SK-N-SH (cell line): ENCODE measurements at regions not wholly inside any gene's neighbourhood (a gene's known extent, or its start where the extent isn't known, plus 50 kb on each side); places are given as distances from the start of the nearest gene placed in this dataset.

Experiments used
- CTCF ChIA-PET: fragments of 300-600, 350-600 bp; formaldehyde crosslinking; extraction: SDS; loops from one replicate; lab custom pipeline; 2021; lab: Yijun Ruan, JAX
- POLR2A ChIA-PET: fragments of 350-600 bp; sonication (Branson Sonifier 250); formaldehyde crosslinking; extraction: SDS; loops from one replicate; lab custom pipeline; 2020; ENCODE audit warnings: antibody characterized with exemption, inconsistent platforms; lab: Yijun Ruan, JAX
- DNase-seq: peaks from one replicate; pipeline ENCODE4 v3.0.0; 2012
- H2AFZ ChIP-seq: fragments of 200-600 bp; sonication (generic); 2 replicates; pipeline ENCODE4 v1.8.1; 2016; ENCODE audit warnings: antibody characterized with exemption, mild to moderate bottlenecking, low read depth
- H3F3A ChIP-seq: fragments of 200-600 bp; sonication (generic); replicated peaks from 2 replicates; pipeline ENCODE3; 2016; ENCODE audit warnings: antibody characterized with exemption, mild to moderate bottlenecking; ENCODE audit not compliant: insufficient read depth
- H3K27ac ChIP-seq, 2 experiments: fragments of 200-500 bp in 1 of 2; fragments of 200-600 bp in 1 of 2; sonication (Bioruptor generic) in 1 of 2; sonication (generic), shearing (Covaris generic) in 1 of 2; 2 replicates each; pipeline versions ENCODE4 v1.5.1 to v1.6.1; 2014 to 2016; ENCODE audit warnings: low read depth in 2 of 2, inconsistent platforms in 1 of 2, low read length in 1 of 2, mild to moderate bottlenecking in 1 of 2, mixed read lengths in 1 of 2
- H3K27me3 ChIP-seq: fragments of 200-600 bp; sonication (generic), shearing (Covaris generic); 2 replicates; pipeline ENCODE4 v1.6.1; 2016; ENCODE audit warnings: mixed run types; ENCODE audit not compliant: insufficient read depth
- H3K36me3 ChIP-seq, 2 experiments: fragments of 200-500 bp in 1 of 2; fragments of 200-600 bp in 1 of 2; sonication (Bioruptor generic) in 1 of 2; sonication (generic) in 1 of 2; replicated peaks in 1 of 2; 2 replicates each; pipeline versions ENCODE3 to v1.5.1; 2014 to 2016; ENCODE audit warnings: low read length in 1 of 2, mild to moderate bottlenecking in 1 of 2; ENCODE audit not compliant: insufficient read depth in 2 of 2, control insufficient read depth in 1 of 2
- H3K4me1 ChIP-seq, 2 experiments: fragments of 200-500 bp in 1 of 2; fragments of 200-600 bp in 1 of 2; sonication (Bioruptor generic) in 1 of 2; sonication (generic), shearing (Covaris generic) in 1 of 2; 2 replicates each; pipeline versions ENCODE4 v1.5.1 to v1.6.1; 2014 to 2016; ENCODE audit warnings: low read depth in 1 of 2, low read length in 1 of 2, mixed run types in 1 of 2; ENCODE audit not compliant: insufficient read depth in 2 of 2, control insufficient read depth in 1 of 2
- H3K4me2 ChIP-seq: fragments of 200-600 bp; sonication (generic), shearing (Covaris generic); 2 replicates; pipeline ENCODE4 v1.6.1; 2017; ENCODE audit warnings: mixed run types
- H3K4me3 ChIP-seq, 2 experiments: fragments of 200-500 bp in 1 of 2; fragments of 200-600 bp in 1 of 2; sonication (Bioruptor generic) in 1 of 2; sonication (generic), shearing (Covaris generic) in 1 of 2; 2 replicates each; pipeline versions ENCODE4 v1.5.1 to v1.8.1; 2014 to 2016; ENCODE audit warnings: low read depth in 2 of 2, inconsistent platforms in 1 of 2, low read length in 1 of 2, mild to moderate bottlenecking in 1 of 2, mixed read lengths in 1 of 2, moderate library complexity in 1 of 2
- H3K79me2 ChIP-seq: fragments of 200-600 bp; sonication (generic); 2 replicates; pipeline ENCODE4 v1.8.1; 2017; ENCODE audit warnings: mild to moderate bottlenecking; ENCODE audit not compliant: insufficient read depth
- H3K9ac ChIP-seq: fragments of 200-600 bp; sonication (generic); 2 replicates; pipeline ENCODE4 v1.6.1; 2017; ENCODE audit warnings: mixed run types
- H3K9me2 ChIP-seq: fragments of 200-600 bp; sonication (generic); 2 replicates; pipeline ENCODE4 v1.6.1; 2017; ENCODE audit warnings: mixed run types
- H3K9me3 ChIP-seq: fragments of 200-600 bp; sonication (generic); 2 replicates; pipeline ENCODE4 v1.6.1; 2017; ENCODE audit warnings: mixed run types, mild to moderate bottlenecking, moderate library complexity
- H4K20me1 ChIP-seq: fragments of 200-600 bp; sonication (generic); 2 replicates; pipeline ENCODE4 v1.6.1; 2017; ENCODE audit warnings: mild to moderate bottlenecking, mixed run types; ENCODE audit not compliant: insufficient read depth
- CHD2 ChIP-seq: fragments of 150-350 bp; IDR thresholded peaks from 2 replicates; pipeline ENCODE4 v1.6.1; 2018; ENCODE audit warnings: low read length; ENCODE audit not compliant: partially characterized antibody
- CTCF ChIP-seq: fragments of 200-600 bp; sonication (generic); IDR thresholded peaks from 2 replicates; pipeline ENCODE4 v1.6.1; 2017; ENCODE audit warnings: antibody characterized with exemption, mild to moderate bottlenecking, moderate library complexity
- EZH2phosphoT487 ChIP-seq: fragments of 200-600 bp; sonication (generic); IDR thresholded peaks from 2 replicates; pipeline ENCODE4 v1.6.1; 2017; ENCODE audit warnings: low read depth, mixed run types, mild to moderate bottlenecking, antibody characterized with exemption, moderate library complexity, borderline replicate concordance
- FOSL2 ChIP-seq: IDR thresholded peaks from 2 replicates; pipeline ENCODE4 v1.4.0; 2012; ENCODE audit warnings: low read depth, mild to moderate bottlenecking, moderate library complexity, borderline replicate concordance
- FOXJ3 ChIP-seq: sonication (generic); formaldehyde crosslinking; IDR thresholded peaks from 2 replicates; pipeline ENCODE4 v1.5.1; 2020; ENCODE audit warnings: mild to moderate bottlenecking, missing genetic modification reagents
- GATA2 ChIP-seq: sonication (generic); formaldehyde crosslinking; IDR thresholded peaks from 2 replicates; pipeline ENCODE4 v1.5.0; 2020; ENCODE audit warnings: mild to moderate bottlenecking, missing genetic modification reagents
- IRF3 ChIP-seq: fragments of 150-350 bp; IDR thresholded peaks from 2 replicates; pipeline ENCODE4 v1.6.1; 2016; ENCODE audit warnings: mild to moderate bottlenecking, low read depth, low read length
- MAX ChIP-seq: IDR thresholded peaks from 2 replicates; pipeline ENCODE4 v1.4.0; 2012; ENCODE audit warnings: low read depth
- NRF1 ChIP-seq: IDR thresholded peaks from 2 replicates; pipeline ENCODE4 v1.6.1; 2012; ENCODE audit warnings: low read depth, mild to moderate bottlenecking, low read length
- PBX3 ChIP-seq: IDR thresholded peaks from 2 replicates; pipeline ENCODE4; 2012
- POLR2AphosphoS5 ChIP-seq: IDR thresholded peaks from 2 replicates; pipeline ENCODE4 v1.6.1; 2012; ENCODE audit warnings: low read depth, low read length
- REST ChIP-seq: IDR thresholded peaks from 2 replicates; pipeline ENCODE4 v1.6.1; 2012; ENCODE audit warnings: mild to moderate bottlenecking, low read depth, low read length, moderate library complexity
- SMC3 ChIP-seq: IDR thresholded peaks from 2 replicates; pipeline ENCODE4 v1.6.1; 2012; ENCODE audit warnings: low read depth, low read length, improper control_type of control experiment
- TCF12 ChIP-seq: IDR thresholded peaks from 2 replicates; pipeline ENCODE4 v1.4.0; 2012
- TEAD4 ChIP-seq: IDR thresholded peaks from 2 replicates; pipeline ENCODE4 v1.4.0; 2012; ENCODE audit warnings: mild to moderate bottlenecking, borderline replicate concordance; ENCODE audit not compliant: insufficient read depth
- ZBTB33 ChIP-seq: IDR thresholded peaks from 2 replicates; pipeline ENCODE4 v1.4.0; 2012; ENCODE audit warnings: low read depth, borderline replicate concordance
- WGBS: methylation state at CpG from one replicate; pipeline ENCODE4 v1.1.6; 2017; ENCODE audit warnings: low lambda C conversion rate; 5-methylcytosine and 5-hydroxymethylcytosine counted together

- H3K27me3 ChIP-seq, result no peaks in the 10 kb centered on the region
- no peak overlapping the region for H3K4me2 ChIP-seq
- ChIA-PET CTCF (no interaction called here), POLR2A (no interaction called here)
- 40% methylated on average over 6 of the region's 6 CpGs for WGBS
- TF ChIP-seq SMC3, result no peak
- no peak for TF ChIP-seq TCF12
- no peak for TF ChIP-seq PBX3
- no peak for TF ChIP-seq POLR2AphosphoS5
- no peak for TF ChIP-seq REST
- TF ChIP-seq ZBTB33, result no peak
- TF ChIP-seq MAX, result no peak
- no peak for TF ChIP-seq CHD2
- no peak for TF ChIP-seq NRF1
- TF ChIP-seq FOXJ3 (CRISPR knock-in tag), result no peak
- no peak for TF ChIP-seq CTCF
- TF ChIP-seq IRF3, result no peak
- no peak for TF ChIP-seq EZH2phosphoT487
- TF ChIP-seq FOSL2, result no peak
- no peak for TF ChIP-seq GATA2 (CRISPR knock-in tag)
- no peak for TF ChIP-seq TEAD4
- H3F3A ChIP-seq, result no peaks in the 10 kb centered on the region
- no peaks in the 10 kb centered on the region for H3K9me3 ChIP-seq
- no peaks in the 10 kb centered on the region for H3K79me2 ChIP-seq
- no peaks in the 10 kb centered on the region for H4K20me1 ChIP-seq
- no peak for DNase-seq
- H2AFZ ChIP-seq, result no peak overlapping the region
- H3K4me3 ChIP-seq, result no peak overlapping the region
- no peak overlapping the region for H3K27ac ChIP-seq
- H3K9ac ChIP-seq, result no peak overlapping the region
- H3K4me1 ChIP-seq, result no peaks in the 10 kb centered on the region
- H3K36me3 ChIP-seq, result no peaks in the 10 kb centered on the region
- no peaks in the 10 kb centered on the region for H3K9me2 ChIP-seq
These were observed 560.6 kb downstream of the TLE1 start for GRCh38 chr9:81128701-81129100.
